GM21381 (cell line): ENCODE measurements at regions not wholly inside any gene's neighbourhood (a gene's known extent, or its start where the extent isn't known, plus 50 kb on each side); places are given as distances from the start of the nearest gene placed in this dataset.
A peak's percentile ranks its signal among the peaks of the same experiment; 100 is the strongest.
"Not testable (repeated sequence)": the region's sequence is repeated elsewhere in the genome, so short reads cannot be mapped to it uniquely, and the experiment has no call there.

Experiments
- ATAC-seq: cut with Tn5 transposase; IDR thresholded peaks from one replicate; pipeline ENCODE4 v1.9.1; 2021; ENCODE audit warnings: mild to moderate bottlenecking, moderate library complexity; ENCODE audit not compliant: unreplicated experiment

DNA sequence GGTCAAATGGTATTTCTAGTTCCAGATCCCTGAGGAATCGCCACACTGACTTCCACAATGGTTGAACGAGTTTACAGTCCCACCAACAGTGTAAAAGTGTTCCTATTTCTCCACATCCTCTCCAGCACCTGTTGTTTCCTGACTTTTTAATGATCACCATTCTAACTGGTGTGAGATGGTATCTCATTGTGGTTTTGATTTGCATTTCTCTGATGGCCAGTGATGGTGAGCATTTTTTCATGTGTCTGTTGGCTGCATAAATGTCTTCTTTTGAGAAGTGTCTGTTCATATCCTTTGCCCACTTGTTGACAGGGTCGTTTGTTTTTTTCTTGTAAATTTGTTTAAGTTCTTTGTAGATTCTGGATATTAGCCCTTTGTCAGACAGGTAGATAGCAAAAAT, 269.9 kb upstream of the NREP start:
- ATAC-seq, result not testable (repeated sequence)

- peak; percentile 83 for ATAC-seq
These were observed 268.8 kb upstream of the NREP start for GRCh38 chr5:112025757-112026156.

DNA sequence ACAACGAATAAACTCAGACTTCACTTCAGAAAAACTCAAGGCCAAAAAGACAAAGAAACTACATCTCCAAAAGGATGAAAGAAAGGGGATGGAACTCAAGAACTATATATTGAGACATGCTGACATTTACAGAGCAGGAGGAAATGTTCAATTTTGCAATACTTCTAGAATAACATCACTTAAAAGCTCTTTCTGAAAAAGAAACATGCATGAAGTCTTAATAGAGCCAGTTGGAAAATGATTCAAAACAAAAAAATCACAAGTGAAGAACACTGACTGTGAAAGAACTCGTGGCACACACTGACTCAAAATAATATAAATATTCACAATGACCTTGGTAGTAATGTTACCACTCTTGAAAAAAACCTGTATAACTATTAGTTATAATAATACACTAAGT, 267.8 kb upstream of the NREP start:
- ATAC-seq, result no peak

GRCh38 chr5:112024221-112024620, 267.2 kb upstream of the NREP start:
- ATAC-seq, result no peak

GRCh38 chr5:112023766-112024165, 266.8 kb upstream of the NREP start:
- no peak for ATAC-seq

GRCh38 chr5:112018846-112019245, 261.9 kb upstream of the NREP start:
- ATAC-seq, result no peak

DNA sequence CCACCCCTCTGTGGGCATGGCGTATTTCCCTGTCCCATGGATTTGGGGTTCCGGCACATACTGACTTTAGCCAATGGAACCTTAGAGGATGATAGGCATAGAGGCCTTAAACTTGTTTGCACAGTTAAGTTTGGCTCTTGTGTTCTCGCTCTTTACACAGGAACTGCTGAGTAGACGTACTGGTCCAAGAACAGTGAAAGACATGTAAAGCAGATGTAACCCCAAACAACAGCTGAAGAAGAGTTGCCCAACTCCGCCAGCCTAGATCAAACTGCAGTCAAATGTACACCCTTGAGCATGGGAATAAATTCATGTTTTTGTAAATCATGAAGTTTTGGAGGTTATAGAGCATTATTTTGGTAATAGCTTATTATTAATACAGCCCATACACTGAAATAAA, 260.0 kb upstream of the NREP start:
- ATAC-seq, result no peak

GRCh38 chr5:112014783-112015395, 257.9 kb upstream of the NREP start:
- ATAC-seq, result no peak

GRCh38 chr5:112013660-112014059, 256.7 kb upstream of the NREP start:
- no peak for ATAC-seq

GRCh38 chr5:112012104-112012503, 255.1 kb upstream of the NREP start:
- ATAC-seq, result no peak

- no peak for ATAC-seq
These were observed 253.5 kb upstream of the NREP start for GRCh38 chr5:112010475-112010874.

DNA sequence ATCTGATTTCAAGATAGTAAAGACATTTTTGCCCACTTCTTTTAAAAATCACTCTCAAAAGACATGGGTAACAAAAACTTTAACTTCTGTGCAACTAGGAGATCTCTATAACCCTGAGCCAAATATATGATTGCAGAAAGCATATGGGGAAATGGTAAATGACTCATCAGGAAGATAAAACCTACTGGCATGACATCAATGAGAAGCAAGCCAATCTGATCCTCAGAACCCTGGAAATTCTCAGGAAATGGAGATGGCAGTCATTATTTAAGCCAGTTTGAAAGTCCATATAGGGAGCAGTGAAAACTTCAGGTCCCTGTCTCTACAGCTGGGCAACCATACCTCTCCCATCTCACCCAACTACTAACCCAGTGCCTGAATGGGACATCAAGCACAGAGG, 249.7 kb upstream of the NREP start:
- no peak for ATAC-seq

DNA sequence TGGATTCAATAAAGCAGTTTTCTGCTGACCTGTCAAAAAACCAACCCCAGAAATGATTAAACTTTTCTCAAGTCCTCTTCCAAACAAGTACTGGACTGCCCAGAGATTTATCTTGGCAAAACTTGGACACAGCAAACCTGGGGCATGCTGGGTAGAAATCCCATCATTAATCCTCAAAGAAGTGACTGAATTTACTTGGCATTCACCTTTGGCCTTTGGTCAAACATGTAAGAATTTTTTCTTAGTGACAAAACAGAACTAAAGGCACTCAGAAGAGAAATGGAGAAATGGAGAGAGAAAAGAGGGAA, 248.6 kb upstream of the NREP start:
- no peak for ATAC-seq

GRCh38 chr5:112004867-112005622, 248.1 kb upstream of the NREP start:
- peak; percentile 81 for ATAC-seq

GRCh38 chr5:112002376-112002775, 245.4 kb upstream of the NREP start:
- no peak for ATAC-seq

DNA sequence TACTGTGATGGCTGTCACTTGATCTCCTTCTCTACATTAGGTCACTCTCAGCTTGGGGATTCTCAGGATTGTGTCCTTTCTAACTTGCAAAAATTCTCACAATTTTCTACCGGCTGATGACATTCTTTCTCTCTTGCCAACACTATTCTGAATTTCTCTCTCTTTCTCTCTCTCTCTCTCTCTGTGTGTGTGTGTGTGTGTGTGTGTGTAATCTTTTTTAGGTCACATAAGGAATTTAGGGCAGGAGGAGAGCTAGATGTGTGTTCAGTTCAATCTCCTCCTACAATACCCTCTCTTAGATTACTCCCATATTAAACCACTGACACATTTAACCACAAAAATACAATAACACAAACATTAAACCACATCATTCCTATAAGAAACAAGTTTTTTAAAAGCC, 242.3 kb upstream of the NREP start:
- no peak for ATAC-seq

- ATAC-seq, result no peak
These were observed 241.9 kb upstream of the NREP start for GRCh38 chr5:111998871-111999270.

- ATAC-seq, result no peak
These were observed 240.7 kb upstream of the NREP start for GRCh38 chr5:111997711-111998110.

DNA sequence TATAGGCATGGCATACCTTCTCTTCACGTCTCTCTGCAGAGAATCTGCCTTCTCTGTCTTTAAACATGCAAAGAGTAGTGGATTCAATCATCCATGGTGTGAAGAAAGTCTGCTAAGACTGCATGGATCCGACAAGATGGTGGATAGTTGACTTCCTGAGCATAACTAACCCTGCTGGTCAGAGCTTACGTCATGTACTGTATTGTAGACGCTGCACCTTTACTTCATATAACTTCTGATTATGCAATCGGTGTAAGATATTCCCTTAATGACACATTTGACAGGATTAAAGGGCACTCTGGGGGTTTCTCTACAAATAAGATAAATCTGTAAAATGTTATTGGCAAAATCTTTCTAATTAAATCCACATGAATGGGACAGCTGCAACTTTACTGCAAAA, 240.3 kb upstream of the NREP start:
- no peak for ATAC-seq

DNA sequence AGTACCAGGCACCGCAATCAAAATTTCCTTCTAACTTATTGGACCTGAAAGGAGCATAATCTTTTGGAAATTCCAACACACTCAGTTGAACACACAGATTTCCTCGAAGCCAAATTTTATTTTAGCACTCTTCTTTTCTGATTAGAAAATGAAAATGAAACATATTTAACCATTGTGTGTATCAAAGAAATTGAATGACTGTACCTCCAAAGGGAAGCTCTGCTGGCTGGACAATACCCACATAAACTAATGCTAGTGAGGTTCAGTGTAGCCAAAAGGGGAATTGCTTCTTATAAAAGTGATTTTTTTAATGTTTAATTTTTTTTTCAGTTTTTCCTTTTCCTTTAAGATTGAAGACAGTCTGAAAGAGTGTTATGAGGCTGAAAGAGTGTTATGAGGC, 239.6 kb upstream of the NREP start:
- no peak for ATAC-seq

- no peak for ATAC-seq
These were observed 238.7 kb upstream of the NREP start for GRCh38 chr5:111995701-111996100.

- ATAC-seq, result peak; percentile 58
These were observed 236.2 kb upstream of the NREP start for GRCh38 chr5:111993242-111993641.

DNA sequence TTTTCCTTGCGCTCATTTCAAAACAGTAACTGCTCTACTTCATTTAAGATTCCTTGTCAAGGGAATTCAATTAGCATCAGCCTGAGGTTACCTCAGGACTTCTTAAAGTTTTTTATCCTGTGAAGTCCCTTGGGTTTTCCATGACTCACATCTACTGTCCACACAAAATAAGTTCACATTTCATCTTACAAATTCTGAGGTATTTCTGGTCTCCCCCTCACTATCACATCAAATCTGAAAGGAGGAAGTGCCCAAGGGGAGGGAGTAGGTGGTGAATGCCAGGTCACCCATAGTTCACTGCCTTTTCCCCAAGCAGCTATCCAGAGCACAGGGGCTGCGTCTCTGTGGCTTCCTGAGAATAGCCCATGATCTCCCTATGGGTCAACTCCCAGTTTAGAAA, 227.1 kb upstream of the NREP start:
- ATAC-seq, result peak; percentile 74
